Neuronal stem cell (in vitro differentiated cells): ENCODE measurements at regions not wholly inside any gene's neighbourhood (a gene's known extent, or its start where the extent isn't known, plus 50 kb on each side); places are given as distances from the start of the nearest gene placed in this dataset.

Experiments
- DNase-seq: peaks from one replicate; pipeline ENCODE4 v3.0.0-alpha.2; 2013; ENCODE audit warnings: low spot score
- H2AFZ ChIP-seq: one replicate; pipeline ENCODE4 v1.6.1; 2013; ENCODE audit warnings: mild to moderate bottlenecking, low read length, inconsistent platforms
- H2AK5ac ChIP-seq: 2 replicates; pipeline ENCODE4 v1.6.1; 2013; ENCODE audit warnings: low read depth, mild to moderate bottlenecking, inconsistent platforms, low read length, moderate library complexity, mixed read lengths
- H2BK120ac ChIP-seq: 2 replicates; pipeline ENCODE4 v1.6.1; 2013; ENCODE audit warnings: low read depth, mild to moderate bottlenecking, inconsistent platforms, low read length, moderate library complexity, mixed read lengths
- H2BK12ac ChIP-seq: one replicate; pipeline ENCODE4 v1.6.1; 2013; ENCODE audit warnings: low read length, inconsistent platforms
- H2BK15ac ChIP-seq: 2 replicates; pipeline ENCODE4 v1.6.1; 2013; ENCODE audit warnings: mild to moderate bottlenecking, low read length, inconsistent platforms, mixed read lengths
- H2BK5ac ChIP-seq: one replicate; pipeline ENCODE4 v1.6.1; 2013; ENCODE audit warnings: inconsistent platforms, mild to moderate bottlenecking, low read length, moderate library complexity
- H3K14ac ChIP-seq: one replicate; pipeline ENCODE4 v1.6.1; 2013; ENCODE audit warnings: low read length, inconsistent platforms
- H3K18ac ChIP-seq: 2 replicates; pipeline ENCODE4 v1.6.1; 2013; ENCODE audit warnings: low read length, inconsistent platforms
- H3K23ac ChIP-seq: 2 replicates; pipeline ENCODE4 v1.6.1; 2013; ENCODE audit warnings: low read depth, mild to moderate bottlenecking, mixed read lengths, low read length, inconsistent platforms; ENCODE audit not compliant: poor library complexity
- H3K27ac ChIP-seq: replicated peaks from 3 replicates; pipeline ENCODE4 v1.5.1; 2013; ENCODE audit warnings: low read length, inconsistent platforms
- H3K27me3 ChIP-seq, 3 experiments: 2 replicates each; pipeline ENCODE4 v1.6.1; 2013; ENCODE audit warnings: low read length in 3 of 3, mild to moderate bottlenecking in 2 of 3, inconsistent platforms in 1 of 3, low read depth in 1 of 3, mixed read lengths in 1 of 3, moderate library complexity in 1 of 3; ENCODE audit not compliant: control insufficient read depth in 3 of 3, insufficient read depth in 3 of 3
- H3K36me3 ChIP-seq, 2 donors: replicated peaks in 1 of 2; 2 replicates each; pipeline ENCODE4 v1.6.1; 2013; ENCODE audit warnings: low read length in 2 of 2; ENCODE audit not compliant: control insufficient read depth in 2 of 2, insufficient read depth in 2 of 2
- H3K4ac ChIP-seq: 2 replicates; pipeline ENCODE4 v1.6.1; 2013; ENCODE audit warnings: inconsistent platforms, mild to moderate bottlenecking, low read length, moderate library complexity
- H3K4me1 ChIP-seq, 2 donors: 1 replicate in 1 of 2; 2 replicates in 1 of 2; pipeline ENCODE4 v1.6.1; 2013; ENCODE audit warnings: low read length in 2 of 2, low read depth in 1 of 2; ENCODE audit not compliant: control insufficient read depth in 2 of 2, insufficient read depth in 1 of 2
- H3K4me2 ChIP-seq: one replicate; pipeline ENCODE4 v1.6.1; 2013; ENCODE audit warnings: mild to moderate bottlenecking, low read length, inconsistent platforms; ENCODE audit not compliant: insufficient read depth, poor library complexity, severe bottlenecking
- H3K4me3 ChIP-seq, 2 donors: 2 replicates each; pipeline ENCODE4 v1.5.1; 2013; ENCODE audit warnings: low read length in 2 of 2, mild to moderate bottlenecking in 2 of 2, inconsistent platforms in 1 of 2, moderate library complexity in 1 of 2
- H3K79me1 ChIP-seq: one replicate; pipeline ENCODE4 v1.6.1; 2013; ENCODE audit warnings: low read depth, mild to moderate bottlenecking, inconsistent platforms, low read length, moderate library complexity
- H3K9ac ChIP-seq: one replicate; pipeline ENCODE4 v1.6.1; 2013; ENCODE audit warnings: mild to moderate bottlenecking, low read depth, low read length, inconsistent platforms; ENCODE audit not compliant: poor library complexity
- H3K9me3 ChIP-seq, 2 donors: replicated peaks in 1 of 2; 2 replicates each; pipeline versions ENCODE3 to v1.6.1; 2013; ENCODE audit warnings: low read length in 2 of 2, mild to moderate bottlenecking in 2 of 2, inconsistent platforms in 1 of 2, low read depth in 1 of 2, mixed read lengths in 1 of 2, moderate library complexity in 1 of 2; ENCODE audit not compliant: control insufficient read depth in 2 of 2, insufficient read depth in 1 of 2
- H4K8ac ChIP-seq: one replicate; pipeline ENCODE4 v1.6.1; 2013; ENCODE audit warnings: low read depth, mild to moderate bottlenecking, inconsistent platforms, low read length, moderate library complexity
- H4K91ac ChIP-seq: one replicate; pipeline ENCODE4 v1.6.1; 2013; ENCODE audit warnings: low read length, low read depth, mild to moderate bottlenecking, inconsistent platforms; ENCODE audit not compliant: poor library complexity
- WGBS, 2 donors: extraction: QIAGEN DNeasy Blood & Tissue Kit; methylation state at CpG; one replicate each; pipeline ENCODE4 v1.1.7; 2013; ENCODE audit warnings: missing lambda C conversion rate in 2 of 2, mixed read lengths in 1 of 2; ENCODE audit not compliant: insufficient read length in 2 of 2, insufficient replicate concordance in 1 of 2; ENCODE audit errors: extremely low coverage in 2 of 2; 5-methylcytosine and 5-hydroxymethylcytosine counted together

- Histone ChIP-seq H3K14ac (no peak overlapping the region), H2BK15ac (no peak overlapping the region), H3K4me3 (no peak overlapping the region), H3K23ac (no peak overlapping the region), H3K27me3 (no peaks in the 10 kb centered on the region), H3K18ac (no peak overlapping the region), H3K36me3 (no peaks in the 10 kb centered on the region), H2BK5ac (no peak overlapping the region), H4K8ac (no peak overlapping the region), H3K27ac (no peak overlapping the region), H4K91ac (no peak overlapping the region), H2BK12ac (no peak overlapping the region), H3K9ac (no peak overlapping the region), H3K4me2 (no peak overlapping the region), H3K4me1 (no peaks in the 10 kb centered on the region), H2AK5ac (no peak overlapping the region), H2AFZ (peak overlapping the region; percentile 19), H3K79me1 (no peaks in the 10 kb centered on the region), H2BK120ac (no peak overlapping the region), H3K9me3 (no peaks in the 10 kb centered on the region), H3K4ac (no peak overlapping the region)
- WGBS, 2 donors: no CpG with 5 or more reads among the region's 9 CpGs
- no peak for DNase-seq
Measured at GRCh38 chr11:95435628-95436353, 204.8 kb upstream of the SESN3 start.

- Histone ChIP-seq H3K9ac (no peak overlapping the region), H3K36me3 (no peaks in the 10 kb centered on the region), H3K27ac (no peak overlapping the region), H3K14ac (no peak overlapping the region), H3K23ac (no peak overlapping the region), H4K91ac (no peak overlapping the region), H3K4me2 (no peak overlapping the region), H2BK5ac (no peak overlapping the region), H3K4ac (no peak overlapping the region), H3K9me3 (no peaks in the 10 kb centered on the region), H3K4me1 (no peaks in the 10 kb centered on the region), H2AFZ (peak overlapping the region; percentile 19), H3K4me3 (no peak overlapping the region), H3K27me3 (no peaks in the 10 kb centered on the region), H2BK120ac (no peak overlapping the region), H4K8ac (no peak overlapping the region), H2BK15ac (no peak overlapping the region), H2BK12ac (no peak overlapping the region), H3K79me1 (no peaks in the 10 kb centered on the region), H3K18ac (no peak overlapping the region), H2AK5ac (no peak overlapping the region)
- no peak for DNase-seq
- WGBS, 2 donors: no CpG with 5 or more reads among the region's 3 CpGs
Measured at GRCh38 chr11:95435192-95435591, 204.2 kb upstream of the SESN3 start.

GRCh38 chr11:95434489-95435057 lies 203.6 kb upstream of the SESN3 start:
- WGBS, 2 donors: no CpG with 5 or more reads among the region's 1 CpG
- H3K27ac ChIP-seq: no peak overlapping the region
- DNase-seq: no peak

GRCh38 chr11:95434009-95434408 lies 203.0 kb upstream of the SESN3 start:
- Histone ChIP-seq H2BK5ac (no peak overlapping the region), H2AK5ac (no peak overlapping the region), H3K9me3 (no peaks in the 10 kb centered on the region), H3K27me3 (no peaks in the 10 kb centered on the region), H2BK15ac (no peak overlapping the region), H3K27ac (no peak overlapping the region), H3K23ac (no peak overlapping the region), H3K4ac (no peak overlapping the region), H2BK12ac (no peak overlapping the region), H3K18ac (no peak overlapping the region), H3K9ac (no peak overlapping the region), H3K4me1 (no peaks in the 10 kb centered on the region), H4K91ac (no peak overlapping the region), H3K14ac (no peak overlapping the region), H2AFZ (no peak overlapping the region), H3K4me2 (no peak overlapping the region), H3K4me3 (no peak overlapping the region), H3K79me1 (no peaks in the 10 kb centered on the region), H2BK120ac (no peak overlapping the region), H4K8ac (no peak overlapping the region), H3K36me3 (no peaks in the 10 kb centered on the region)
- WGBS, 2 donors: no CpG with 5 or more reads among the region's 2 CpGs
- no peak for DNase-seq

More at GRCh38 chr11:95434489-95435057, 203.6 kb upstream of the SESN3 start:
- Histone ChIP-seq H2BK5ac (no peak overlapping the region), H3K36me3 (no peaks in the 10 kb centered on the region), H2AK5ac (no peak overlapping the region), H3K14ac (no peak overlapping the region), H2BK12ac (no peak overlapping the region), H2BK15ac (no peak overlapping the region), H3K4me3 (no peak overlapping the region), H3K9me3 (no peaks in the 10 kb centered on the region), H3K4me1 (no peaks in the 10 kb centered on the region), H2AFZ (no peak overlapping the region), H3K18ac (no peak overlapping the region), H2BK120ac (no peak overlapping the region), H4K8ac (no peak overlapping the region), H3K27me3 (no peaks in the 10 kb centered on the region), H3K79me1 (no peaks in the 10 kb centered on the region), H3K23ac (no peak overlapping the region), H3K4me2 (no peak overlapping the region), H3K4ac (no peak overlapping the region), H4K91ac (no peak overlapping the region), H3K9ac (no peak overlapping the region)
